ENCODE measurements at regions not wholly inside any gene's neighbourhood (a gene's known extent, or its start where the extent isn't known, plus 50 kb on each side); places are given as distances from the start of the nearest gene placed in this dataset.

DNA sequence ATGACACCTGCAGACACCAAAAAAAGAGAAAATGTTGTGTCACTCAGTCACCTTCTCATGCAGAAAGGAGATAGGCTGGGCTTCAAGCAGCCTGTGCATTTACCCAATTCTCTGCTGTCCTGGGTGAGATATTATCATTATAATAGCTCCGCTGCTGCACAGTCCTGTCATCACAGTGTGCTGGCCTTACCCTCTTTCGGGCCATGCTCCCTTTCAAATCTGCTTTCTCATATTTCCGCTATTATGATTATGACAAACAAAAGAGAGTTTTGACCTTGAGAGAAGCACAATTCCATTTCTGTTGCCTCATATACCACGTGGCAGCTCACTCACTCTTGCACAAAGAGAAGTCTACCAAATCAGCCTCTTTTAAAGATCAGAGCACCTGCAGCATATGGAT lies 1350.1 kb upstream of the ACO1 start:
- TF ChIP-seq, protein P1, sequence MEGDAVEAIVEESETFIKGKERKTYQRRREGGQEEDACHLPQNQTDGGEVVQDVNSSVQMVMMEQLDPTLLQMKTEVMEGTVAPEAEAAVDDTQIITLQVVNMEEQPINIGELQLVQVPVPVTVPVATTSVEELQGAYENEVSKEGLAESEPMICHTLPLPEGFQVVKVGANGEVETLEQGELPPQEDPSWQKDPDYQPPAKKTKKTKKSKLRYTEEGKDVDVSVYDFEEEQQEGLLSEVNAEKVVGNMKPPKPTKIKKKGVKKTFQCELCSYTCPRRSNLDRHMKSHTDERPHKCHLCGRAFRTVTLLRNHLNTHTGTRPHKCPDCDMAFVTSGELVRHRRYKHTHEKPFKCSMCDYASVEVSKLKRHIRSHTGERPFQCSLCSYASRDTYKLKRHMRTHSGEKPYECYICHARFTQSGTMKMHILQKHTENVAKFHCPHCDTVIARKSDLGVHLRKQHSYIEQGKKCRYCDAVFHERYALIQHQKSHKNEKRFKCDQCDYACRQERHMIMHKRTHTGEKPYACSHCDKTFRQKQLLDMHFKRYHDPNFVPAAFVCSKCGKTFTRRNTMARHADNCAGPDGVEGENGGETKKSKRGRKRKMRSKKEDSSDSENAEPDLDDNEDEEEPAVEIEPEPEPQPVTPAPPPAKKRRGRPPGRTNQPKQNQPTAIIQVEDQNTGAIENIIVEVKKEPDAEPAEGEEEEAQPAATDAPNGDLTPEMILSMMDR (IDR thresholded peaks at IDR 0.05), result no peak
- no peak for TF ChIP-seq EP300 (IDR thresholded peaks at IDR 0.05)

All from sigmoid colon (tissue), 4 donors.